CD4-positive, alpha-beta T cell treated with Interleukin-15 for 1 hour (primary cell): ENCODE measurements at regions not wholly inside any gene's neighbourhood (a gene's known extent, or its start where the extent isn't known, plus 50 kb on each side); places are given as distances from the start of the nearest gene placed in this dataset.

Experiments used
- DNase-seq: peaks from one replicate; pipeline ENCODE4 v3.0.0-alpha.2; 2020

GRCh38 chr12:91419809-91420208 is 237.2 kb upstream of the DCN start:
- DNase-seq: no peak

GRCh38 chr12:91418221-91419090 is 235.8 kb upstream of the DCN start:
- DNase-seq: no peak

- DNase-seq: no peak
Observed at GRCh38 chr12:91417650-91418049, 235.0 kb upstream of the DCN start.

GRCh38 chr12:91414636-91415035 is 232.0 kb upstream of the DCN start:
- DNase-seq: no peak

- no peak for DNase-seq
Observed at GRCh38 chr12:91413581-91414546, 231.2 kb upstream of the DCN start.

- no peak for DNase-seq
Observed at GRCh38 chr12:91406920-91407341, 224.3 kb upstream of the DCN start.

GRCh38 chr12:91404441-91404840 is 221.8 kb upstream of the DCN start:
- DNase-seq: no peak

- DNase-seq: no peak
Observed at GRCh38 chr12:91401190-91401589, 218.6 kb upstream of the DCN start.

GRCh38 chr12:91400271-91400670 is 217.7 kb upstream of the DCN start:
- DNase-seq: no peak

- no peak for DNase-seq
Observed at GRCh38 chr12:91397866-91398532, 215.4 kb upstream of the DCN start.

- DNase-seq: no peak
Observed at GRCh38 chr12:91396293-91396692, 213.7 kb upstream of the DCN start.

GRCh38 chr12:91395628-91396135 is 213.1 kb upstream of the DCN start:
- no peak for DNase-seq

GRCh38 chr12:91394903-91395302 is 212.3 kb upstream of the DCN start:
- DNase-seq: no peak

GRCh38 chr12:91388573-91388972 is 206.0 kb upstream of the DCN start:
- no peak for DNase-seq

GRCh38 chr12:91387461-91388134 is 205.0 kb upstream of the DCN start:
- DNase-seq: no peak

GRCh38 chr12:91384806-91385205 is 202.2 kb upstream of the DCN start:
- no peak for DNase-seq

GRCh38 chr12:91384366-91384765 is 201.7 kb upstream of the DCN start:
- no peak for DNase-seq

GRCh38 chr12:91383099-91383498 is 200.5 kb upstream of the DCN start:
- DNase-seq: no peak

GRCh38 chr12:91382081-91382543 is 199.5 kb upstream of the DCN start:
- DNase-seq: peak; percentile 78

GRCh38 chr12:91381309-91381804 is 198.7 kb upstream of the DCN start:
- DNase-seq: peak; percentile 39

- no peak for DNase-seq
Observed at GRCh38 chr12:91380631-91381030, 198.0 kb upstream of the DCN start.
